ENCODE measurements at regions not wholly inside any gene's neighbourhood (a gene's known extent, or its start where the extent isn't known, plus 50 kb on each side); places are given as distances from the start of the nearest gene placed in this dataset.

- H2AK5ac ChIP-seq (ENCODE audit: low read depth, low read length), result no peak overlapping the region
- H3K4me1 ChIP-seq (replicated peaks in 1 of 4; ENCODE audit: control insufficient read depth in 3 of 4, insufficient read depth in 4 of 4, low read length in 3 of 4), result no peaks in the 10 kb centered on the region
- no peak overlapping the region for H3K18ac ChIP-seq (ENCODE audit: extremely low read depth, low read length)
- no peak for FAIRE-seq
- no peak for TF ChIP-seq TBP (IDR thresholded peaks at IDR 0.05; ENCODE audit: low read depth, low read length)
- no peak for TF ChIP-seq SRF (IDR thresholded peaks at IDR 0.05; ENCODE audit: low read depth, low read length)
- no peak for TF ChIP-seq SP4 (IDR thresholded peaks at IDR 0.05; ENCODE audit: low read length)
- no peak for TF ChIP-seq RBBP5 (IDR thresholded peaks at IDR 0.05; ENCODE audit: borderline replicate concordance, low read depth, low read length)
- no peak for TF ChIP-seq EZH2 (IDR thresholded peaks at IDR 0.05; ENCODE audit: low read depth, low read length, severe bottlenecking)
- no peak for TF ChIP-seq SIRT6 (IDR thresholded peaks at IDR 0.05; ENCODE audit: low read length)
- TF ChIP-seq EP300 (IDR thresholded peaks at IDR 0.05; ENCODE audit: borderline replicate concordance in 1 of 2, low read depth in 2 of 2, low read length in 2 of 2), result no peak
- no peak for TF ChIP-seq CHD2 (IDR thresholded peaks at IDR 0.05; ENCODE audit: low read length)
- no peak for TF ChIP-seq MAFK (IDR thresholded peaks at IDR 0.05; ENCODE audit: low read depth, low read length)
- TF ChIP-seq ASH2L (IDR thresholded peaks at IDR 0.05; ENCODE audit: low read length), result no peak
- TF ChIP-seq TEAD4 (IDR thresholded peaks at IDR 0.05; ENCODE audit: low read depth, low read length), result no peak
- TF ChIP-seq CTCF (IDR thresholded peaks at IDR 0.05; ENCODE audit: control extremely low read depth in 1 of 3, insufficient read depth in 1 of 3, low read depth in 1 of 3, low read length in 3 of 3), result no peak
- no peak overlapping the region for H3K23ac ChIP-seq (ENCODE audit: insufficient read length)
- H4K8ac ChIP-seq (ENCODE audit: extremely low read depth, insufficient read depth, low read length), result no peak overlapping the region
- no peak overlapping the region for H3K4me3 ChIP-seq (ENCODE audit: extremely low read depth in 1 of 4, insufficient read depth in 2 of 4, low read depth in 3 of 4, low read length in 4 of 4)
- no peak overlapping the region for H3K4me2 ChIP-seq (ENCODE audit: insufficient read depth in 1 of 2, low read depth in 2 of 2, low read length in 2 of 2)
- ChIA-PET POLR2A (ENCODE audit: partially characterized antibody) (interaction anchor here (0.9 kb wide), 1 partner anchor 12 kb away, joined by 3 read pairs; no protein-coding TSS in a partner anchor), CTCF (ENCODE audit: partially characterized antibody) (no interaction called here)
- no peak overlapping the region for H2BK12ac ChIP-seq (ENCODE audit: low read depth, low read length)
- no peak overlapping the region for H3K27ac ChIP-seq (ENCODE audit: low read depth, low read length)
- no peaks in the 10 kb centered on the region for H3K79me2 ChIP-seq (ENCODE audit: control insufficient read depth in 1 of 2, insufficient read depth in 2 of 2, low read length in 2 of 2)
- H3K14ac ChIP-seq (ENCODE audit: insufficient read length), result no peak overlapping the region
- H3K9ac ChIP-seq (replicated peaks in 1 of 4; ENCODE audit: extremely low read depth in 1 of 4, low read depth in 3 of 4, low read length in 3 of 4), result no peak overlapping the region
- H2BK120ac ChIP-seq (replicated peaks; ENCODE audit: low read depth, low read length), result no peak overlapping the region
- H3K56ac ChIP-seq (replicated peaks; ENCODE audit: insufficient read length, low read depth, low read length), result no peak overlapping the region
- no peak overlapping the region for H3K4ac ChIP-seq (replicated peaks; ENCODE audit: insufficient read length, low read depth, low read length)
- H4K91ac ChIP-seq (replicated peaks; ENCODE audit: insufficient read length, low read length), result no peak overlapping the region
- no peaks in the 10 kb centered on the region for H4K20me1 ChIP-seq (replicated peaks in 1 of 2; ENCODE audit: control insufficient read depth in 1 of 2, insufficient read depth in 2 of 2, low read length in 2 of 2)
- H2AFZ ChIP-seq (ENCODE audit: low read length), result no peak overlapping the region
- H3K36me3 ChIP-seq (ENCODE audit: control insufficient read depth in 2 of 4, insufficient read depth in 4 of 4, low read length in 3 of 4), result no peaks in the 10 kb centered on the region
- H2BK20ac ChIP-seq (ENCODE audit: low read length), result no peak overlapping the region
- H3K79me1 ChIP-seq (ENCODE audit: low read depth, low read length), result no peaks in the 10 kb centered on the region
- no peak overlapping the region for H4K5ac ChIP-seq (ENCODE audit: insufficient read length, low read depth, low read length)
- no peak for DNase-seq (ENCODE audit: low read depth in 1 of 2, low spot score in 2 of 2)
- H3K27me3 ChIP-seq (replicated peaks in 1 of 4; ENCODE audit: control insufficient read depth in 3 of 4, extremely low read depth in 1 of 4, insufficient read depth in 3 of 4, low read length in 3 of 4), result no peaks in the 10 kb centered on the region
- H2BK15ac ChIP-seq (ENCODE audit: low read length), result no peak overlapping the region
- H2BK5ac ChIP-seq (ENCODE audit: low read depth, low read length), result no peak overlapping the region
- H3K9me3 ChIP-seq (ENCODE audit: insufficient read depth in 2 of 2, low read depth in 1 of 2, low read length in 1 of 2), result no peaks in the 10 kb centered on the region
- WGBS, 2 experiments (ENCODE audit: extremely low coverage in 1 of 2, insufficient coverage in 1 of 2, insufficient read length in 1 of 2, insufficient replicate concordance in 2 of 2, low coverage in 1 of 2, low lambda C conversion rate in 2 of 2, missing lambda C conversion rate in 1 of 2), result 94% methylated on average over 4 of the region's 4 CpGs; no CpG with 5 or more reads in 1 of the 2 experiments
- no peaks in the 10 kb centered on the region for H3K23me2 ChIP-seq (ENCODE audit: low read depth, low read length)
Observed at GRCh38 chr9:71349218-71349617, 227.8 kb upstream of the TRPM3 start.
